Right lobe of liver (tissue), 6 donors: ENCODE measurements at regions not wholly inside any gene's neighbourhood (a gene's known extent, or its start where the extent isn't known, plus 50 kb on each side); places are given as distances from the start of the nearest gene placed in this dataset.

ENCODE experiments used
- ATAC-seq, 4 donors: fragments of 200-7000 bp; cut with Tn5 transposase; one replicate each; pipeline ENCODE4 v1.9.1; 2020; ENCODE audit warnings: mild to moderate bottlenecking in 4 of 4, moderate library complexity in 4 of 4
- DNase-seq, 3 donors: peaks; one replicate each; pipeline ENCODE4 v3.0.0-alpha.2; 2020
- H3K27ac ChIP-seq, 3 donors: fragments of 200-600 bp; one replicate each; pipeline ENCODE4 v1.8.0; 2022
- H3K27me3 ChIP-seq, 2 donors: fragments of 200-600 bp; one replicate each; pipeline ENCODE4 v1.8.0; 2022
- H3K36me3 ChIP-seq, 4 donors: fragments of 200-600 bp; sonication (generic) in 1 of 4; one replicate each; pipeline versions ENCODE4 v1.5.1 to v1.8.0; 2017 to 2022; ENCODE audit warnings: control low read depth in 1 of 4
- H3K4me1 ChIP-seq, 4 donors: fragments of 200-600 bp; sonication (generic) in 1 of 4; one replicate each; pipeline versions ENCODE4 v1.5.1 to v1.8.0; 2017 to 2022; ENCODE audit warnings: control low read depth in 1 of 4
- H3K4me3 ChIP-seq, 3 donors: fragments of 200-600 bp; one replicate each; pipeline ENCODE4 v1.8.0; 2022
- H3K9me3 ChIP-seq, 4 donors: fragments of 200-600 bp; sonication (generic) in 1 of 4; one replicate each; pipeline versions ENCODE4 v1.5.1 to v1.8.0; 2017 to 2022; ENCODE audit warnings: control low read depth in 1 of 4
- CTCF ChIP-seq, 4 donors: fragments of 200-600 bp in 3 of 4; fragments of 450-650 bp in 1 of 4; IDR thresholded peaks; one replicate each; pipeline versions ENCODE4 v1.5.1 to v1.8.0; 2016 to 2022; ENCODE audit warnings: antibody characterized with exemption in 4 of 4, mild to moderate bottlenecking in 2 of 4
- POLR2A ChIP-seq: fragments of 450-650 bp; IDR thresholded peaks from one replicate; pipeline ENCODE4 v1.6.1; 2017; ENCODE audit warnings: antibody characterized with exemption, mild to moderate bottlenecking
- WGBS: methylation state at CpG from one replicate; pipeline ENCODE4 v1.1.6; 2018; ENCODE audit warnings: low coverage, low lambda C conversion rate; ENCODE audit not compliant: insufficient coverage; ENCODE audit errors: missing lambda C conversion rate; 5-methylcytosine and 5-hydroxymethylcytosine counted together
- intact Hi-C, 2 donors: fragments of 100-400 bp; cut with DNase I; formaldehyde crosslinking; loops; one replicate each; pipeline versions ENCODE4 v1.11.2 to v1.14.1; 2022
- donor health status: DM: no; HTN: yes; CAD: no.
- donor health status: DM: no; HTN: no; CAD: no.
- donor health status: DM: no; HTN: no; CAD: no.
- donor health status: DM: no; HTN: yes; CAD: no.
- donor health status: DM: no; HTN: yes; CAD: no.

DNA sequence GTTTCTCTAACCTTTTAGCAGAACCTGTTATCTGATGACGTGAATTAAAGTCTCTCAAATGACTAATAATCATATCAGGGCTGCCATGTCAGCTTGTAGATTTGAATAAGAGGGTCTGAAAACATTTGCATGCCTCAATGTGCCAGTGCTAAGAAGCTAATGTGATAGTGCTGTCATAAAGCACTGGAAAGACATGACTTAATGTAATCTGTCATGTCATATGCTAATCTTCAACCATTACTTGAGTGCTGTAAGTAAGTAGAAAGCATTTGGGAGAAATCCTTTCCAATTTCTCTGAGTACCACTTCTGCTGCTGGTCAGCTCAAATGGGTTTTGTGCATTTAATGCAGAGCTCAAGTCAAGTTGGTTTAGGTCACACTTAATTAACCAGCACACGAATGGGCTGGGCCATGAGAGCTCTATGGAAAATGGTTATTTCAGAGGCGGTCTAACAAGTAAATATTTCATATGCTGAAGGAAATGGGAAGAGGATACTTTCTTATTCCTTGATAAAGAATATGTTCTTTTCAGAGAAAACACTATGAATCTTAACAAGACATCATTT is 609.2 kb downstream of the LMO4 start:
- no peak overlapping the region for H3K4me3 ChIP-seq
- intact Hi-C loops, result no loop called here
- H3K27me3 ChIP-seq, result no peaks in the 10 kb centered on the region
- whole genome bisulfite sequencing, result 78% methylated on average over 3 of the region's 3 CpGs
- H3K36me3 ChIP-seq, result no peaks in the 10 kb centered on the region
- H3K4me1 ChIP-seq, result no peaks in the 10 kb centered on the region
- H3K9me3 ChIP-seq, result no peaks in the 10 kb centered on the region
- DNase-seq, result no peak
- H3K27ac ChIP-seq, result no peak overlapping the region
- TF ChIP-seq CTCF (IDR thresholded peaks at IDR 0.05) (no peak), POLR2A (no peak)
- ATAC-seq, result no peak

GRCh38 chr1:87938631-87939030 is 610.0 kb downstream of the LMO4 start:
- Histone ChIP-seq H3K27ac (no peak overlapping the region), H3K4me1 (no peaks in the 10 kb centered on the region), H3K9me3 (no peaks in the 10 kb centered on the region), H3K4me3 (no peak overlapping the region), H3K27me3 (no peaks in the 10 kb centered on the region), H3K36me3 (no peaks in the 10 kb centered on the region)
- 83% methylated on average over 1 of the region's 2 CpGs for WGBS
- intact Hi-C loops, result no loop called here
- TF ChIP-seq CTCF (IDR thresholded peaks at IDR 0.05) (no peak), POLR2A (no peak)
- ATAC-seq, result no peak
- no peak for DNase-seq

- Histone ChIP-seq H3K9me3 (no peaks in the 10 kb centered on the region), H3K27ac (no peak overlapping the region), H3K36me3 (no peaks in the 10 kb centered on the region), H3K4me1 (no peaks in the 10 kb centered on the region), H3K27me3 (no peaks in the 10 kb centered on the region), H3K4me3 (no peak overlapping the region)
- WGBS, result 35% methylated on average over 2 of the region's 2 CpGs
- TF ChIP-seq CTCF (IDR thresholded peaks at IDR 0.05), result no peak
- TF ChIP-seq POLR2A, result no peak
- intact Hi-C loops, result no loop called here
- ATAC-seq (no peak), DNase-seq (no peak)
Measured at GRCh38 chr1:87939444-87939843, 610.8 kb downstream of the LMO4 start.

- ATAC-seq (no peak), DNase-seq (no peak)
- no peaks in the 10 kb centered on the region for H3K36me3 ChIP-seq
- no peak overlapping the region for H3K4me3 ChIP-seq
- TF ChIP-seq CTCF (IDR thresholded peaks at IDR 0.05), result no peak
- no peak for TF ChIP-seq POLR2A
- no peak overlapping the region for H3K27ac ChIP-seq
- no peaks in the 10 kb centered on the region for H3K4me1 ChIP-seq
- H3K27me3 ChIP-seq, result no peaks in the 10 kb centered on the region
- intact Hi-C loops, result no loop called here
- no peaks in the 10 kb centered on the region for H3K9me3 ChIP-seq
- 84% methylated on average over 4 of the region's 4 CpGs for WGBS
Measured at GRCh38 chr1:87940421-87940820, 611.7 kb downstream of the LMO4 start.
